Progenitor cell of endocrine pancreas (in vitro differentiated cells): ENCODE measurements at regions not wholly inside any gene's neighbourhood (a gene's known extent, or its start where the extent isn't known, plus 50 kb on each side); places are given as distances from the start of the nearest gene placed in this dataset.

Experiments
- DNase-seq: peaks from one replicate; pipeline ENCODE4 v3.0.0; 2021; ENCODE audit warnings: low spot score; ENCODE audit not compliant: unreplicated experiment
- H3K27ac Mint-ChIP-seq: 2 replicates; pipeline ENCODE4 v1.8.0; 2021; ENCODE audit warnings: mild to moderate bottlenecking, moderate library complexity, mixed read lengths
- H3K27me3 Mint-ChIP-seq: 2 replicates; pipeline ENCODE4 v1.8.0; 2021; ENCODE audit warnings: mixed read lengths
- H3K36me3 Mint-ChIP-seq: 2 replicates; pipeline ENCODE4 v1.8.0; 2022; ENCODE audit warnings: mixed read lengths; ENCODE audit not compliant: insufficient read depth
- H3K4me1 Mint-ChIP-seq: 2 replicates; pipeline ENCODE4 v1.8.0; 2021; ENCODE audit warnings: low read depth, mixed read lengths
- H3K4me3 Mint-ChIP-seq: 2 replicates; pipeline ENCODE4 v1.8.0; 2021; ENCODE audit warnings: low read depth, mild to moderate bottlenecking, moderate library complexity, mixed read lengths
- H3K9me3 Mint-ChIP-seq: 2 replicates; pipeline ENCODE4 v1.8.0; 2021; ENCODE audit warnings: low read depth, mixed read lengths
- CTCF ChIP-seq: fragments of 200-600 bp; sonication (generic); IDR thresholded peaks from one replicate; pipeline ENCODE4 v1.5.0; 2021; ENCODE audit warnings: antibody characterized with exemption, mild to moderate bottlenecking; ENCODE audit not compliant: unreplicated experiment

GRCh38 chr15:62883938-62884479, 158.5 kb upstream of the TPM1 start:
- Mint-ChIP-seq H3K4me3 (no peak overlapping the region), H3K9me3 (no peaks in the 10 kb centered on the region), H3K27ac (no peak overlapping the region), H3K4me1 (peaks cover 25% of the 10 kb centered on the region), H3K36me3 (no peaks in the 10 kb centered on the region), H3K27me3 (peaks cover 11% of the 10 kb centered on the region)
- no peak for TF ChIP-seq CTCF
- no peak for DNase-seq

GRCh38 chr15:62886431-62887071, 156.0 kb upstream of the TPM1 start:
- Mint-ChIP-seq H3K4me1 (peaks cover 27% of the 10 kb centered on the region), H3K9me3 (no peaks in the 10 kb centered on the region), H3K36me3 (no peaks in the 10 kb centered on the region), H3K27me3 (no peaks in the 10 kb centered on the region), H3K27ac (peak overlapping the region; percentile 46), H3K4me3 (peak overlapping the region; percentile 34)
- no peak for TF ChIP-seq CTCF
- no peak for DNase-seq

- Mint-ChIP-seq H3K9me3 (no peaks in the 10 kb centered on the region), H3K4me3 (peak overlapping the region; percentile 34), H3K27ac (peak overlapping the region; percentile 46), H3K27me3 (no peaks in the 10 kb centered on the region), H3K36me3 (no peaks in the 10 kb centered on the region), H3K4me1 (peaks cover 27% of the 10 kb centered on the region)
- TF ChIP-seq CTCF, result no peak
- DNase-seq, result no peak
These were observed 155.4 kb upstream of the TPM1 start for GRCh38 chr15:62887113-62887570.

- Mint-ChIP-seq H3K27ac (no peak overlapping the region), H3K4me3 (no peak overlapping the region)
These were observed 153.9 kb upstream of the TPM1 start for GRCh38 chr15:62888623-62889022.

GRCh38 chr15:62889141-62889661, 153.3 kb upstream of the TPM1 start:
- Mint-ChIP-seq H3K4me3 (no peak overlapping the region), H3K9me3 (no peaks in the 10 kb centered on the region), H3K4me1 (peaks cover 27% of the 10 kb centered on the region), H3K36me3 (no peaks in the 10 kb centered on the region), H3K27me3 (no peaks in the 10 kb centered on the region), H3K27ac (no peak overlapping the region)
- TF ChIP-seq CTCF, result no peak
- no peak for DNase-seq

More at GRCh38 chr15:62888623-62889022, 153.9 kb upstream of the TPM1 start:
- Mint-ChIP-seq H3K36me3 (no peaks in the 10 kb centered on the region), H3K27me3 (no peaks in the 10 kb centered on the region), H3K4me1 (peaks cover 27% of the 10 kb centered on the region), H3K9me3 (no peaks in the 10 kb centered on the region)
- no peak for TF ChIP-seq CTCF
- DNase-seq, result no peak
